ENCODE measurements at regions not wholly inside any gene's neighbourhood (a gene's known extent, or its start where the extent isn't known, plus 50 kb on each side); places are given as distances from the start of the nearest gene placed in this dataset.

GRCh38 chrX:42094218-42094617 is 170.9 kb upstream of the CASK start:
- DNase-seq (ENCODE audit: low spot score) = no peak
- POLR2A ChIA-PET = no interaction called here
- no peaks in the 10 kb centered on the region for H3K27me3 Mint-ChIP-seq (ENCODE audit: low read depth)
- no peak for ATAC-seq
- peak overlapping the region; percentile 80 for H3K27ac Mint-ChIP-seq
- no peaks in the 10 kb centered on the region for H3K9me3 Mint-ChIP-seq
- no peaks in the 10 kb centered on the region for H3K36me3 Mint-ChIP-seq
- TF ChIP-seq ZBTB43 (CRISPR knock-in tag; IDR thresholded peaks at IDR 0.05) = no peak
- TF ChIP-seq SP1 (CRISPR knock-in tag; conservative IDR thresholded peaks at IDR 0.05) = no peak
- TF ChIP-seq FOXP4 (CRISPR knock-in tag; IDR thresholded peaks at IDR 0.05) = no peak
- no peak for TF ChIP-seq TEAD4 (CRISPR knock-in tag; IDR thresholded peaks at IDR 0.05)
- TF ChIP-seq NR2C2 (CRISPR knock-in tag; IDR thresholded peaks at IDR 0.05) = no peak
- TF ChIP-seq ZNF512 (CRISPR knock-in tag; IDR thresholded peaks at IDR 0.05; ENCODE audit: borderline replicate concordance) = no peak
- no peak for TF ChIP-seq FOXJ3 (CRISPR knock-in tag; IDR thresholded peaks at IDR 0.05; ENCODE audit: borderline replicate concordance)
- TF ChIP-seq MYBL2 (CRISPR knock-in tag; IDR thresholded peaks at IDR 0.05) = no peak
- TF ChIP-seq NFE2L1 (CRISPR knock-in tag; IDR thresholded peaks at IDR 0.05) = no peak
- CTCF ChIA-PET = no interaction called here
- H3K4me3 Mint-ChIP-seq = no peak overlapping the region
- peaks cover 68% of the 10 kb centered on the region for H3K4me1 Mint-ChIP-seq

GRCh38 chrX:42093756-42094155 is 170.4 kb upstream of the CASK start:
- ChIA-PET POLR2A (no interaction called here), CTCF (no interaction called here)
- H3K27me3 Mint-ChIP-seq (ENCODE audit: low read depth) = no peaks in the 10 kb centered on the region
- no peak overlapping the region for H3K4me3 Mint-ChIP-seq
- TF ChIP-seq ZNF425 (CRISPR knock-in tag; conservative IDR thresholded peaks at IDR 0.05) (no peak), ZBTB21 (CRISPR knock-in tag; IDR thresholded peaks at IDR 0.05; ENCODE audit: borderline replicate concordance) (no peak)
- DNase-seq (ENCODE audit: low spot score) (no peak), ATAC-seq (no peak)
- H3K4me1 Mint-ChIP-seq = peaks cover 72% of the 10 kb centered on the region
- H3K27ac Mint-ChIP-seq = peak overlapping the region; percentile 80
- H3K9me3 Mint-ChIP-seq = no peaks in the 10 kb centered on the region
- no peaks in the 10 kb centered on the region for H3K36me3 Mint-ChIP-seq

- no peaks in the 10 kb centered on the region for H3K9me3 Mint-ChIP-seq
- H3K27ac Mint-ChIP-seq = peak overlapping the region; percentile 22; the same call in 1 of the 2 replicates
- ChIA-PET CTCF (no interaction called here), POLR2A (no interaction called here)
- H3K27me3 Mint-ChIP-seq (ENCODE audit: low read depth) = no peaks in the 10 kb centered on the region
- ATAC-seq = peak; percentile 49
- DNase-seq (ENCODE audit: low spot score) = no peak
- H3K4me3 Mint-ChIP-seq = no peak overlapping the region
- no peaks in the 10 kb centered on the region for H3K36me3 Mint-ChIP-seq
- peaks cover 64% of the 10 kb centered on the region for H3K4me1 Mint-ChIP-seq
- no peak for TF ChIP-seq AFF4 (CRISPR knock-in tag; IDR thresholded peaks at IDR 0.05; ENCODE audit: borderline replicate concordance)
- no peak for TF ChIP-seq RORB (CRISPR knock-in tag; IDR thresholded peaks at IDR 0.05)
- TF ChIP-seq PRRX2 (CRISPR knock-in tag; IDR thresholded peaks at IDR 0.05) = no peak
- no peak for TF ChIP-seq ZNF425 (CRISPR knock-in tag; conservative IDR thresholded peaks at IDR 0.05)
- no peak for TF ChIP-seq MXD4 (CRISPR knock-in tag; IDR thresholded peaks at IDR 0.05; ENCODE audit: borderline replicate concordance)
- no peak for TF ChIP-seq NR2C2 (CRISPR knock-in tag; IDR thresholded peaks at IDR 0.05)
- no peak for TF ChIP-seq ZNF232 (CRISPR knock-in tag; IDR thresholded peaks at IDR 0.05)
- no peak for TF ChIP-seq ZSCAN18 (CRISPR knock-in tag; IDR thresholded peaks at IDR 0.05)
These were observed 167.0 kb upstream of the CASK start for GRCh38 chrX:42090395-42090794.
